ENCODE measurements at regions not wholly inside any gene's neighbourhood (a gene's known extent, or its start where the extent isn't known, plus 50 kb on each side); places are given as distances from the start of the nearest gene placed in this dataset.

- TF ChIP-seq POLR2AphosphoS5 (IDR thresholded peaks at IDR 0.05; ENCODE audit: low read depth, low read length) = no peak
- TF ChIP-seq PAX5 (IDR thresholded peaks at IDR 0.05; ENCODE audit: insufficient read depth, low read length, severe bottlenecking) = no peak
- TF ChIP-seq SPI1 (IDR thresholded peaks at IDR 0.05; ENCODE audit: low read depth, low read length) = no peak
- TF ChIP-seq POLR2A (IDR thresholded peaks at IDR 0.05; ENCODE audit: low read depth, low read length) = no peak
- TF ChIP-seq TAF1 (IDR thresholded peaks at IDR 0.05; ENCODE audit: low read depth, low read length) = no peak
- TF ChIP-seq POU2F2 (IDR thresholded peaks at IDR 0.05; ENCODE audit: low read depth, low read length) = no peak
Measured at GRCh38 chr7:47197486-47197885, 384.4 kb downstream of the TNS3 start.
